HS-27A (cell line): ENCODE measurements at regions not wholly inside any gene's neighbourhood (a gene's known extent, or its start where the extent isn't known, plus 50 kb on each side); places are given as distances from the start of the nearest gene placed in this dataset.

Experiments
- DNase-seq: peaks from one replicate; pipeline ENCODE4 v3.0.0-alpha.2; 2012; ENCODE audit warnings: low read depth, missing footprints

GRCh38 chr5:171509467-171509866 lies 90.0 kb downstream of the FGF18 start:
- no peak for DNase-seq

GRCh38 chr5:171512397-171512796 lies 93.0 kb downstream of the FGF18 start:
- no peak for DNase-seq

GRCh38 chr5:171513591-171513990 lies 94.1 kb downstream of the FGF18 start:
- no peak for DNase-seq

- DNase-seq: no peak
These were observed 99.5 kb downstream of the FGF18 start for GRCh38 chr5:171518916-171519315.

GRCh38 chr5:171520300-171521174 lies 101.1 kb downstream of the FGF18 start:
- no peak for DNase-seq

- peak; percentile 66 for DNase-seq
These were observed 101.8 kb downstream of the FGF18 start for GRCh38 chr5:171521219-171521633.

GRCh38 chr5:171521679-171522078 lies 102.2 kb downstream of the FGF18 start:
- no peak for DNase-seq

GRCh38 chr5:171523781-171524180 lies 104.3 kb downstream of the FGF18 start:
- DNase-seq: no peak

- no peak for DNase-seq
These were observed 105.0 kb downstream of the FGF18 start for GRCh38 chr5:171524466-171524865.

GRCh38 chr5:171525085-171525484 lies 105.6 kb downstream of the FGF18 start:
- DNase-seq: no peak

GRCh38 chr5:171528036-171528435 lies 108.6 kb downstream of the FGF18 start:
- no peak for DNase-seq

GRCh38 chr5:171528865-171529614 lies 109.6 kb downstream of the FGF18 start:
- no peak for DNase-seq

GRCh38 chr5:171531638-171532037 lies 112.2 kb downstream of the FGF18 start:
- no peak for DNase-seq

GRCh38 chr5:171533153-171533552 lies 113.7 kb downstream of the FGF18 start:
- no peak for DNase-seq

- DNase-seq: no peak
These were observed 114.8 kb downstream of the FGF18 start for GRCh38 chr5:171534043-171534895.

- DNase-seq: no peak
These were observed 115.7 kb downstream of the FGF18 start for GRCh38 chr5:171535162-171535561.

- no peak for DNase-seq
These were observed 117.8 kb downstream of the FGF18 start for GRCh38 chr5:171537070-171537849.

GRCh38 chr5:171537923-171538537 lies 118.6 kb downstream of the FGF18 start:
- DNase-seq: no peak

- DNase-seq: no peak
These were observed 119.2 kb downstream of the FGF18 start for GRCh38 chr5:171538681-171539080.

GRCh38 chr5:171540865-171541264 lies 121.4 kb downstream of the FGF18 start:
- no peak for DNase-seq

- no peak for DNase-seq
These were observed 121.9 kb downstream of the FGF18 start for GRCh38 chr5:171541341-171541776.
